ENCODE measurements at regions not wholly inside any gene's neighbourhood (a gene's known extent, or its start where the extent isn't known, plus 50 kb on each side); places are given as distances from the start of the nearest gene placed in this dataset.

DNA sequence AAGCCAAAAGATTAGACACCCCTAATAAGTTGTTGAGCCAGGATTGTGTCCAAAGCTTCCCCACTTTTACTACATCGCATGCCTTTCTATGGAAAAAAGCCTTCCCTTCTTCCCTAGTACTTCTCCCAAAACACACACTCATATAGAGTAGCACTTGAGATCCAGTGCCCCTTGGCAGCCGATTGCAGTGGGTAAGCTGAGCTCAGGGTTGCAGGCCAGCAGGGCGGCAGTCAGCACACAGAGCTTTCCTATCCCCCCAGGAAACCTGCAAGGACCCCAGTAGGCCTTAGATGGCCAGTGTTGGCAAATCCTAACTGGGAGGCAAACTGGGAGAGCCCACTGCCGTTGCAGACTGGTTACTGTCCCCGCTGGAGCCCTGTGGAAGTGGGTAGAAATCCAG lies 75.7 kb upstream of the C15orf39 start:
- 92 to 99% (median 93%) methylated on average over 3 to 5 of the region's 5 CpGs for WGBS, 5 donors
- TF ChIP-seq POLR2AphosphoS5 (IDR thresholded peaks at IDR 0.05) = no peak
- TF ChIP-seq, protein P1, sequence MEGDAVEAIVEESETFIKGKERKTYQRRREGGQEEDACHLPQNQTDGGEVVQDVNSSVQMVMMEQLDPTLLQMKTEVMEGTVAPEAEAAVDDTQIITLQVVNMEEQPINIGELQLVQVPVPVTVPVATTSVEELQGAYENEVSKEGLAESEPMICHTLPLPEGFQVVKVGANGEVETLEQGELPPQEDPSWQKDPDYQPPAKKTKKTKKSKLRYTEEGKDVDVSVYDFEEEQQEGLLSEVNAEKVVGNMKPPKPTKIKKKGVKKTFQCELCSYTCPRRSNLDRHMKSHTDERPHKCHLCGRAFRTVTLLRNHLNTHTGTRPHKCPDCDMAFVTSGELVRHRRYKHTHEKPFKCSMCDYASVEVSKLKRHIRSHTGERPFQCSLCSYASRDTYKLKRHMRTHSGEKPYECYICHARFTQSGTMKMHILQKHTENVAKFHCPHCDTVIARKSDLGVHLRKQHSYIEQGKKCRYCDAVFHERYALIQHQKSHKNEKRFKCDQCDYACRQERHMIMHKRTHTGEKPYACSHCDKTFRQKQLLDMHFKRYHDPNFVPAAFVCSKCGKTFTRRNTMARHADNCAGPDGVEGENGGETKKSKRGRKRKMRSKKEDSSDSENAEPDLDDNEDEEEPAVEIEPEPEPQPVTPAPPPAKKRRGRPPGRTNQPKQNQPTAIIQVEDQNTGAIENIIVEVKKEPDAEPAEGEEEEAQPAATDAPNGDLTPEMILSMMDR (IDR thresholded peaks at IDR 0.05 in 8 of 11, conservative IDR thresholded peaks at IDR 0.05 in 3 of 11) = no peak
- no peak for TF ChIP-seq POLR2A (IDR thresholded peaks at IDR 0.05)
- Histone ChIP-seq H3K9me3 (no peaks in the 10 kb centered on the region), H3K4me1 (peaks cover 5 to 76% (median 49%) of the 10 kb centered on the region in 6 donors), H3K36me3 (no peaks in the 10 kb centered on the region), H3K27me3 (replicated peaks in 1 of 7) (no peaks in the 10 kb centered on the region), H3K27ac (peak overlapping the region in 7 of 8 donors; percentile 84 to 93 (median 87)), H3K4me3 (no peak overlapping the region)
- intact Hi-C loops (cut with DNase I; ENCODE audit: low total_unique reads) = no loop called here
- no peak for DNase-seq

DNA sequence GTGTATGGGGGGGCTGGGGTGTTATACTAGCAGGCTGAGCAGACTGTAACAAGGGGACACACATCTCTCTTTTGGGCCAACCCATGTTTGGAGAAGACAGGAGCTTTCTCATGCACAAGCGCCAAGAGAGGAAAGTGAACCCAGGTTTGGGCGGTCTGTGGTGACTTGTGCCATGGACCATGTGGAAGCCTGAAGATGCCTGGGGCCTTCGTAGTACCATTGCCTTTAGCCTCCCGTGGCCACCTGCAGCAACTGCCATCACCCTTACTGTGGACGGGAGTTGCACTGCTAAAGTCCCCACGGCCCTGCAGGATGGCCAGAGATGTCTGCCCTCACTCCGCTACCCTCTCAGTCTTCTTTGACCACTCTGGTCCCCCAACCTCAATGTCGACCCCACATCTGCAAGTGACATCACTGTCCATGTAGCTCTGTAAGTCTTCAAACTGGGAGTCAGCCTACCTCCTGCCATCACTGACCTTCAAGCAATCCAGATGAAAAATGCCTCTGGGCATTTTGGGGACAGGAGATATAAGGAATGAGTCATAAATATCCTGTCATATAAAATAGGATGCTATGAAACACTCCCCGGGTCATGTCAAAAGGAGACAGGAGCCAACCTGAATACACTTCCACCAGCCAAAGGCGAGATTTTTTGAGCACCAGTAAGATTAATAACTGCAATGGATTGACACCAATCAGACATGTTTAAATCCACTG lies 74.7 kb upstream of the C15orf39 start:
- Histone ChIP-seq H3K9me3 (no peaks in the 10 kb centered on the region), H3K4me3 (no peak overlapping the region), H3K36me3 (no peaks in the 10 kb centered on the region), H3K4me1 (peaks cover 8 to 87% (median 60%) of the 10 kb centered on the region in 6 donors), H3K27ac (peak overlapping the region in 1 of 8 donors; percentile 93), H3K27me3 (replicated peaks in 1 of 7) (no peaks in the 10 kb centered on the region)
- TF ChIP-seq, protein P1 (IDR thresholded peaks at IDR 0.05 in 8 of 11, conservative IDR thresholded peaks at IDR 0.05 in 3 of 11) = no peak
- no peak for TF ChIP-seq POLR2AphosphoS5 (IDR thresholded peaks at IDR 0.05)
- no peak for TF ChIP-seq POLR2A (IDR thresholded peaks at IDR 0.05)
- WGBS, 5 donors = 94 to 97% (median 95%) methylated on average over 10 of the region's 10 CpGs
- DNase-seq = no peak
- intact Hi-C loops (cut with DNase I; ENCODE audit: low total_unique reads) = no loop called here

DNA sequence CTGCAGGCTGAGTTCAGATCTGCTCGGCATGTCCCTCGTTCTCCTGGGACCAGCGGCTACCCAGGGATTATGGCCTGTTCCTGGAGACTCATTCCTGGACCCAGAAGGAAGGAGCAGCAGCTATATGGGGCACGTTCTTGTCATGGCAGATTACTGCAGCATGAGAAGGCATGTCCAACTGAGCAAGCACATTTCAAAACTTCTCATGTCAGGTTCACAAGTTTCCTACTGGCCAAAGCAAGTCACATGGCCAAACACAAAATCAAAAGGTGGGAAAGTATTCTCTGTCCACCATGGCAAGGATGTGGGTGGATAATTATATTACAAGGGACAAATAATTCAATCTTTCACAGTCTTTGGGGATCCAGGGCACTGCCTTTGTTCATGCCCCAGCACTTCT lies 71.9 kb upstream of the C15orf39 start:
- Histone ChIP-seq H3K4me1 (peaks cover 8 to 73% (median 48%) of the 10 kb centered on the region in 6 donors), H3K27me3 (replicated peaks in 1 of 7) (no peaks in the 10 kb centered on the region), H3K9me3 (no peaks in the 10 kb centered on the region), H3K4me3 (no peak overlapping the region), H3K27ac (peak overlapping the region in 5 of 8 donors; percentile 83 to 90 (median 88)), H3K36me3 (no peaks in the 10 kb centered on the region)
- DNase-seq = no peak
- WGBS, 5 donors = 55 to 92% (median 85%) methylated on average over 2 to 4 of the region's 4 CpGs
- TF ChIP-seq POLR2A (IDR thresholded peaks at IDR 0.05) (no peak), POLR2AphosphoS5 (IDR thresholded peaks at IDR 0.05) (no peak)
- TF ChIP-seq, protein P1 (IDR thresholded peaks at IDR 0.05 in 8 of 11, conservative IDR thresholded peaks at IDR 0.05 in 3 of 11) = no peak
- intact Hi-C loops (cut with DNase I; ENCODE audit: low total_unique reads) = no loop called here

DNA sequence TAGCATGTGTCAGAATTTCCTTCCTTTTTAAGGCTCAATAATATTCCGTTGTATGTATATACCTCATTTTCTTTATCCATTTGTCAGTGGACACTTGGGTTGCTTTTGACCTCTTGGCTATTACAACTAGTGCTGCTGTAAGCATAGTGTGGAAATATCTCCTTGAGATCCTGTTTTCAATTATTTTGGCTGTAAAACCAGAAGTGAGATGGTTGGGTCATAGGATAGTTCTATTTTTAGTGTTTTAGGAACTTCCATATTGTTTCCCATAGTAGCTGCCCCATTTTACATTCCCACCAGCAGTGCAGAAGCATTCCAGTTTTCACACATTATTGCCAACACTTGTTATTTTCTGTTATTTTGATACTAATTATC lies 70.4 kb upstream of the C15orf39 start:
- no peak for DNase-seq
- no peaks in the 10 kb centered on the region for H3K36me3 ChIP-seq
- H3K27me3 ChIP-seq (replicated peaks in 1 of 7) = no peaks in the 10 kb centered on the region
- TF ChIP-seq POLR2AphosphoS5 (IDR thresholded peaks at IDR 0.05) (no peak), POLR2A (IDR thresholded peaks at IDR 0.05) (no peak)
- TF ChIP-seq, protein P1 (IDR thresholded peaks at IDR 0.05 in 8 of 11, conservative IDR thresholded peaks at IDR 0.05 in 3 of 11) = no peak
- H3K4me3 ChIP-seq = peak overlapping the region in 3 of 8 donors; percentile 5 to 64 (median 14)
- peak overlapping the region; percentile 42 to 90 (median 84) for H3K27ac ChIP-seq
- intact Hi-C loops (cut with DNase I; ENCODE audit: low total_unique reads) = no loop called here
- peaks cover 5 to 67% (median 34%) of the 10 kb centered on the region in 6 donors for H3K4me1 ChIP-seq
- H3K9me3 ChIP-seq = no peaks in the 10 kb centered on the region
- 13 to 46% (median 25%) methylated on average over 1 of the region's 1 CpG for WGBS, 5 donors

Data from spleen (tissue), 11 donors.